Stimulated activated CD8-positive, alpha-beta memory T cell treated with anti-CD3 and anti-CD28 coated beads, Interleukin-4, amount 100 ng/mL, for 48 hours (primary cell): ENCODE measurements at regions not wholly inside any gene's neighbourhood (a gene's known extent, or its start where the extent isn't known, plus 50 kb on each side); places are given as distances from the start of the nearest gene placed in this dataset.

ENCODE experiments used
- DNase-seq: peaks from one replicate; pipeline ENCODE4 v3.0.0-alpha.2; 2020

GRCh38 chr10:10873289-10873688 is 144.4 kb upstream of the CELF2 start:
- no peak for DNase-seq

DNA sequence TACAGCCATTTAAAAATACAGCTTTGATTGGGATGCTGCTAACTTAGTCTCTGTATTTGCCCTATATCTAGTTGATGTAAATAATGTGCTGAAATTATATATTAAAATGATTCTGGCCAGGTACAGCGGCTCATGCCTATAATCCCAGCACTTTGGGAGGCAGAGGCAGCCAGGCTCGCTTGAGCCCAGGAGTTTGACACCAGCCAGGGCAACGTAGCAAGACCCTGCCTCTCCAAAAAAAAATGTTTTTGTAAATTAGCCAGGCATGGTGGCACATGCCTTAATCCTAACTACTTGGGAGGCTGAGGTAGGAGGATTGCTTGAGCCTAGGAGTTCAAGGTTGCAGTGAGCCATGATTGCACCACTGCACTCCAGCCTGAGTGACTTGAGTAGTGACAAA is 143.8 kb upstream of the CELF2 start:
- DNase-seq, result no peak

GRCh38 chr10:10878963-10879362 is 138.7 kb upstream of the CELF2 start:
- no peak for DNase-seq

DNA sequence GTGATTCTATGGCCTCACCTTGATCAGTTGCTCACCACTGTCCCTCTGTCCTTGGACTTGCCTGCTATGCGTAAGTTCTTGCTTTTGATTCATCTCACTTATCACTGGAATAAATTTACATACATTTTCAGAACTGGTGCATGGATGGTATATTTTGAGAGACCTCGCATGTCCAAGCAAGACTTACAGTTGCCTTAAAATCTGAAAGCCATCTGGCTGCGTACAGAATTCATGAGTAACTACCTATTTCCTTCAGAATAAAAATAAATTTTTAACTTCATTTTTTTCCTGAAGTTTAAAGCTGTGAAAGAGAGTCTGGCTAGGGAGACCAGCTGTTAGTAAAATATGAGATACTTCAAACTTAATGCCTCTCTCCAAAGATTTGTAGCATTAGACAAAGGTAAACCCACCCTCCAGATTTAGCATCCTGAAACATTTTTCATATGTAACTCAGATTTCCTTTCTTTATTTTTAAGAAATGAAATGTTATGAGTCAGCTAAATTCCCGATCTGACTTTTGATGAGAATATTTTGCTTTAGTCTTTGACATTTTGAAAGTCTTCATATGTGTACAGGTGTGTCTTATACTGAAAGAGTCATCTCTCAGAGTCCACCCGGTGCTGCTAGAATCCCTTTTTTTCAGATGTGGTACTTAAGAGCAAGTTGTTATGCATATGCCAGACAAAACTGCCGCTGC is 136.4 kb upstream of the CELF2 start:
- DNase-seq, result no peak

- no peak for DNase-seq
Measured at GRCh38 chr10:10883737-10884136, 133.9 kb upstream of the CELF2 start.

- no peak for DNase-seq
Measured at GRCh38 chr10:10886861-10887531, 130.7 kb upstream of the CELF2 start.

DNA sequence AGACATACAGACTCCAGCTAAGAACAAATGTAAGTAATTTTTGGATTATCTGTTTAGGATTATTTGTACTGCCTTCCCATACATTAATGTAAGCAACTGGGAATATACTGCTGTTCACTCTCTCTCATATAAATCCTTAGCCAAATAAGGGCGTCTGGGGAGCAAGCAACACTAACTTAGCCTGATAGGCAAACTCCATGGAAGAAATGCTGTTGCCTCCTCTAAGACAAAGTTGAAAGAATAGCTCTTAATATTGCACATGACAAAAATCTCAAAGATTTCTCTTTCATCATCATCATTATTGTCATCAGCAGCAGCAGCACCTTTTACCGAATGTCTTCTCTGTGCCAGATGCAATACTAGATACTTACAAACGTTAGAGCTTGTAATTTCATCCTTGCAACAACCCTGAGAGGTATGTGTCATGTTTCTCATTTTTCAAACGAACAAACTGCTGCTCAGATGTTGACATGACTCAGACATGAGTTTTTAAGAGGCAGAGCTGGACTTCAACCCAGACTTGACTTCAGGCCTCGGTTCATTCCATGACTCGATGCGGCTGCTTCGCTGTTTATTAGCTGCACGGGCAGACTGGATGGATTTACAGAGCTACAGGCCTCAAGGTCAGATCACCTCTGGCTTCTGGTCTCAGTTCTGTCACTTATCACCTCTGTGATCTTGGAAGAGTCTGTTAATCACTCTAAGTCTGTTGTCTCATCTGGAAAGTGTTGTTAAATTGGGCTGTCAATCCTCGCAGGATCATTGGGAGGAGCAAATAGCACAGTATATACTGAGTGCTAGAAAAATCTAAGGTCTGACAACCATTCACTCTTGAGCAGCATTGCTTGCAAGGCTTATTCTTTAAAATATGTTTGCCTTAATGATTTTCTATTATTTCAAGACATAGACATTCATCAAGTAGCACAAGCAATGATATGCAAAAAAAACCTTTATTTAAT is 126.3 kb upstream of the CELF2 start:
- DNase-seq, result no peak

- no peak for DNase-seq
Measured at GRCh38 chr10:10892290-10892875, 125.3 kb upstream of the CELF2 start.

DNA sequence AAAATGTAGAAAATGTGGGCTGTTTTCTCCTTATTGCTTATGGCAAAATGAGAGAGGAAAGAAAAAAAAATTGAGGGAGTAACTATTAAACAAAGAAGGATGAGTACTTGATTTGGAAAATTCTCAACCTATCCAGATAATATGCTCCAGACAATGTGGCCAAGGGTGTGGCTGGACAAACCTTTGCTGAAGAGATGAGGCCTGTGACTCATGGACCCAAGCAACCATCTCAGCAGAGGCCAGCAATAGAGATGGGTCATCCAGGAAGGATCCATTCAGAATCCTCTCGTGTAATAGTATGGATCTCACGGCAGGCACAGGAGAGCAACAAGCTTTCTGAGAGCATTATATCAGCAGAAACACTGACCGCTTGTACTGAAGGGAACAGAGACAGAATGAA is 120.3 kb upstream of the CELF2 start:
- DNase-seq, result no peak

GRCh38 chr10:10901906-10902305 is 115.8 kb upstream of the CELF2 start:
- DNase-seq, result no peak

DNA sequence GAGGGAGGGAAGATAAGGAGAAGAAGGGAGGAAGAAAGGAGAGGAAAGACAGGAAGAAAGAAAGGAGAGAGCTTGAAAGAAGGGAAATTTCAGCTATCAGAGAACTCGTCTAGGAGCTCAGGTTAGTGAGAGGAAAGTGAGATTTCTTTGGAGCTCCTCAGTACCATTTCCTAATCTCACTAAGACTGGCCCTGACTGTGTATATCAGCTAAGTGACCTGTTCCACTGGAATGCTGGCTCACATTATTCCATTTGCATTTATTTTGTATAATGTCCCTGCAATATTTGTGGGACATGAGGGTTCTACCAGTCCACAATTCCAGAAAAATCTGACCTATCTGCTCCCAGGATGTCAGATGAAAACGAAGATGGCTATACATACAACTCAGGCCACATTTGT is 114.7 kb upstream of the CELF2 start:
- DNase-seq, result no peak

DNA sequence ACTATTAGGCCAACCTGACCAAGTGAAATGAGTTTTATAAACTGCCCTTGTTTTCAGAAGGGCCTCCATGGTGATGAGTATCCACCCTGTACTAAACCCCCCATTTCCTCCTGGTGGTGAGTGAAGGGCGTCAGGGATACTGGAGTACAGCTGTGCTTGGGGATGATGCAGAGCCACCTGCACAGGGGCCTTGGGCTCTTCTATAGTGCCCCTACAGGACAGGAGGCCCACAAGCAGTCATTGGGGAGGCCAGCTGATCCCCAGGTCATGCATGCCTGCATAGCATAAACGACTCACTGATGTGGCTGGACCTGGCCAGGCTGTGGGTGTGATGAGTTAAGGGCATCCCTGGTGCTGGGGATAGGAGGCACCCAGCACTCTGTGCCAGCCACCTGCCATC is 114.1 kb upstream of the CELF2 start:
- DNase-seq, result no peak

- no peak for DNase-seq
Measured at GRCh38 chr10:10910634-10911033, 107.0 kb upstream of the CELF2 start.

- DNase-seq, result no peak
Measured at GRCh38 chr10:10911035-10911434, 106.6 kb upstream of the CELF2 start.

- no peak for DNase-seq
Measured at GRCh38 chr10:10911471-10911921, 106.2 kb upstream of the CELF2 start.

- no peak for DNase-seq
Measured at GRCh38 chr10:10914144-10914543, 103.5 kb upstream of the CELF2 start.

GRCh38 chr10:10915215-10915614 is 102.5 kb upstream of the CELF2 start:
- no peak for DNase-seq

DNA sequence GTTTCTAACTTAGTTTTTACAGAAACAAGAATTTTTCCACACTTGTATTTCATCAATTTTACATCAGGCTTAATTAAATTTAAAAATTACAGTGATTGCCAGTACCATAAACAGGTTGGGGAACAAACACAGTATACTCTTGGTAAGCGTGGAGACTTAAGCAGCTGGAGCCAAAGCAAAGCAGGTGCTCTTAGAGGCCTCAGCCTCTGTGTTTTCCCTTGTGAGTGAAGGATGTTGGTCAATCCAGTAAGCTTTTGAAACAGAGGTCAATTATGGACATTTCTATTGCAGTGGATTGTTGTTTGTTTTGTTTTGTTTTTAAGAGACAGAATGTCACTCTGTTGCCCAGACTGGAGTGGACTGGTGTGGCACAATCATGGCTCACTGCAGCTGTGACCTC is 100.6 kb upstream of the CELF2 start:
- DNase-seq, result no peak

DNA sequence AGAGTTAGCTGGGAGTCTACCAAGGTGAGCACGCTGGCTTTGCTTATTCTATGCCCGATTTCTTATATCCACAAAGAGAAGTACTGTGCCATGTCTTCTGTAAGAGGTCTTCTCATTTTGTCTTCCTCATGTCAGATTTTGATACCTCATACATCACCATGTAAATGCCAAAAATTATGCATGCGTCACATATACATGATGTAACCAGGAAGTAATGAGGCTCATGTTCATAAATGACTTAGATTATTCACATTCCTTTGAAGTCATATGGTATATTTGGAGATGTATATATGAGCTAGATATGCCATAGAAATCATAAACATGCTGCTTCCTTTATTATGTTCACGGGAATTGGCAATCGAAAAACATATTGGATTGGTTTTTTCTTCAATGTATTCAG is 97.7 kb upstream of the CELF2 start:
- DNase-seq, result no peak

DNA sequence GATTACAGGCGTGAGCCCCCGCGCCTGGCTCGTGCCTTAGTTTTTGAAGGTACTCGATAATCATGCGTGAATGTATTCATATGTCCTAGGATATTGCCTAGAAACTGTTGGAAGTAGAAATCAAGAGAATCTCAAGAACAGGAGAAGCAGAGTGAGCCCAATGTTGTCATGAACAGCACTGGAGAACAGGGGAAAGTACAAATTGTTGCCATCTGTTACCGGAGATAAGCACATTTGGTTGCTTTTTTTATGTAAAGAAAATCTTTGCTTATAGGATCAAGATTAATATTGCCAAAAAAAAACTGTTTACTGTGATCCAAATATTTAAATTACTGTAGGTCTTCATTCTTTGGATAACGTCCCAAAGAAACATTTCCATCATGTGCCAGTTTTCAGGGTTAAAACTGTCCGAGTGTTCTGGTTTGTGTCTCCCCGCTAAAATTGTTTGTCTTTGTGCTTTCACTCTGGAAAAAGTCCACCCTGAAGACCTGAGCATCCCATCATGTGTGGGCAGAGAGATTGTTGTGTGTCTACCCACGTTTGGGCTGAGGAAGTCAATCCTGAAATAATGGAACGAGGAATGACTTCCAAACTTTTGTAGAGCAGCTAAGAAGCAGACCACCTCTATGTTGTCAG is 95.7 kb upstream of the CELF2 start:
- no peak for DNase-seq

- DNase-seq, result no peak
Measured at GRCh38 chr10:10923029-10923651, 94.5 kb upstream of the CELF2 start.

DNA sequence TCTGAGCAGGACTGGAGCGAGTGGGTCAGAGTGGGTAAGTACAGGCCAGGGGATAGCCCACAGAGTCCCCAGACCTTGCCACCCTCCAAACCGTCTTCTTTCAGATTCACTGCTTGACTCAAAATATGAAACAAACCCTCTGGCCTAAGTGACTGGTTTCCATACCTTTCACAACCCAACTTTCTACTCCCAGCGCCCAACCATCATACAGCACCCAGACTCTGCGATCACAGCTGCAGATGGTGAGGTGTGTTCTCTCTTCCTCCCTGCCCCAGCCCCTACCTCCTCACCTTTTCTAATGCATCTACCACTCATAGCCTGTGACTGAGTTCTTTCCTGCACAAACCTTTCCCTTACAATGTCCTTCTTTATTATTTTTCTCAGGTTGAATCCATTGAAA is 92.0 kb upstream of the CELF2 start:
- no peak for DNase-seq
